Common myeloid progenitor, CD34-positive (primary cell): ENCODE measurements at regions not wholly inside any gene's neighbourhood (a gene's known extent, or its start where the extent isn't known, plus 50 kb on each side); places are given as distances from the start of the nearest gene placed in this dataset.

Experiments used
- CTCF ChIA-PET: fragments of 350-600 bp; sonication (Branson Sonifier 250); formaldehyde crosslinking; loops from one replicate; lab custom pipeline; 2021; ENCODE audit warnings: antibody characterized with exemption; lab: Charles Lee
- POLR2A ChIA-PET: fragments of 350-600 bp; sonication (Branson Sonifier 250); formaldehyde crosslinking; loops from one replicate; lab custom pipeline; 2021; ENCODE audit warnings: antibody characterized with exemption; lab: Charles Lee
- DNase-seq, 3 donors: peaks; one replicate each; pipeline versions ENCODE4 v3.0.0 to v3.0.0-alpha.2; 2013
- H3K27ac ChIP-seq, 2 experiments: 1 replicate in 1 of 2; 2 replicates in 1 of 2; pipeline ENCODE4 v1.7.0; 2013; ENCODE audit warnings: inconsistent platforms in 2 of 2, low read length in 2 of 2, mild to moderate bottlenecking in 2 of 2, low read depth in 1 of 2, moderate library complexity in 1 of 2; ENCODE audit not compliant: severe bottlenecking in 2 of 2, insufficient read depth in 1 of 2, poor library complexity in 1 of 2
- H3K27me3 ChIP-seq, 5 experiments: replicated peaks in 2 of 5; 1 replicate in 3 of 5; 2 replicates in 2 of 5; pipeline versions ENCODE4 v1.6.1 to v1.7.0; 2013; ENCODE audit warnings: low read length in 4 of 5, mild to moderate bottlenecking in 2 of 5, moderate library complexity in 2 of 5, inconsistent platforms in 1 of 5; ENCODE audit not compliant: insufficient read depth in 5 of 5, control insufficient read depth in 4 of 5
- H3K36me3 ChIP-seq, 4 experiments: 1 replicate in 2 of 4; 2 replicates in 2 of 4; pipeline versions ENCODE4 v1.6.1 to v1.7.0; 2013; ENCODE audit warnings: low read length in 3 of 4, control low read depth in 1 of 4, mild to moderate bottlenecking in 1 of 4; ENCODE audit not compliant: control insufficient read depth in 4 of 4, insufficient read depth in 4 of 4
- H3K4me1 ChIP-seq, 4 experiments: 1 replicate in 3 of 4; 2 replicates in 1 of 4; pipeline versions ENCODE4 v1.6.1 to v1.7.1; 2013; ENCODE audit warnings: low read length in 3 of 4, mild to moderate bottlenecking in 3 of 4, control low read depth in 1 of 4, inconsistent platforms in 1 of 4, moderate library complexity in 1 of 4; ENCODE audit not compliant: control insufficient read depth in 4 of 4, insufficient read depth in 4 of 4; ENCODE audit errors: control extremely low read depth in 1 of 4
- H3K4me3 ChIP-seq, 7 experiments: 1 replicate in 4 of 7; 2 replicates in 3 of 7; pipeline versions ENCODE4 v1.5.1 to v1.7.0; 2013; ENCODE audit warnings: mild to moderate bottlenecking in 7 of 7, low read length in 6 of 7, moderate library complexity in 6 of 7, inconsistent platforms in 2 of 7, low read depth in 2 of 7, control low read depth in 1 of 7; ENCODE audit not compliant: insufficient read depth in 4 of 7, control insufficient read depth in 1 of 7; ENCODE audit errors: extremely low read depth in 1 of 7
- H3K9me3 ChIP-seq, 5 experiments: 1 replicate in 4 of 5; 2 replicates in 1 of 5; pipeline versions ENCODE4 v1.6.1 to v1.7.1; 2013; ENCODE audit warnings: low read length in 4 of 5, mild to moderate bottlenecking in 2 of 5, inconsistent platforms in 1 of 5, low read depth in 1 of 5, moderate library complexity in 1 of 5; ENCODE audit not compliant: control insufficient read depth in 4 of 5, insufficient read depth in 2 of 5; ENCODE audit errors: control extremely low read depth in 1 of 5
- WGBS: methylation state at CpG from one replicate; pipeline ENCODE4 v1.1.5; 2013; ENCODE audit not compliant: insufficient coverage; 5-methylcytosine and 5-hydroxymethylcytosine counted together

DNA sequence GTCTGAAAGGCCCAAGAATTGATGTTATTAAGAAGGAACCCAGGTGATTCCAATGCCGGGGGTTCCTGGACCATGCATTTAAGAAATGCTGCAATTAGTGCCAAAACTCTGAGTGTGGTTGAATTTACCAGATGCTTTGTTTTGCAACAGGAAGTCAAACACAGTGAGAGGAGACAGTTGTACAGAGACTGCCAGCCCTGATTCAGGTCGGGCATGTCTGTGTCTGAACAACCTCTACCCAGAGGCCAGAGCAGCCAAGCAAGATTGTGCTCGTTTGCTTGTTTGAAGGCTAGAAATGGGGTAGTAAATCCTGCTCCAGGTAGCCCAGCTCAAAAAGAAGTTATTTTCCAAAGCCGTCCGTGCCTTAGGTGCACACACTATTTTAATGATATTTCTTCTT is 412.4 kb upstream of the ERCC4 start:
- H3K27ac ChIP-seq = no peak overlapping the region
- CTCF ChIA-PET = no interaction called here
- 53% methylated on average over 3 of the region's 5 CpGs for WGBS
- POLR2A ChIA-PET = no interaction called here
- peaks cover 0 to 2% (median 0%) of the 10 kb centered on the region in 5 experiments for H3K9me3 ChIP-seq
- H3K4me1 ChIP-seq = no peaks in the 10 kb centered on the region
- H3K4me3 ChIP-seq = no peak overlapping the region
- peaks cover 0 to 4% (median 0%) of the 10 kb centered on the region in 5 experiments for H3K27me3 ChIP-seq
- DNase-seq = peak in 1 of 3 donors; percentile 10
- no peaks in the 10 kb centered on the region for H3K36me3 ChIP-seq

DNA sequence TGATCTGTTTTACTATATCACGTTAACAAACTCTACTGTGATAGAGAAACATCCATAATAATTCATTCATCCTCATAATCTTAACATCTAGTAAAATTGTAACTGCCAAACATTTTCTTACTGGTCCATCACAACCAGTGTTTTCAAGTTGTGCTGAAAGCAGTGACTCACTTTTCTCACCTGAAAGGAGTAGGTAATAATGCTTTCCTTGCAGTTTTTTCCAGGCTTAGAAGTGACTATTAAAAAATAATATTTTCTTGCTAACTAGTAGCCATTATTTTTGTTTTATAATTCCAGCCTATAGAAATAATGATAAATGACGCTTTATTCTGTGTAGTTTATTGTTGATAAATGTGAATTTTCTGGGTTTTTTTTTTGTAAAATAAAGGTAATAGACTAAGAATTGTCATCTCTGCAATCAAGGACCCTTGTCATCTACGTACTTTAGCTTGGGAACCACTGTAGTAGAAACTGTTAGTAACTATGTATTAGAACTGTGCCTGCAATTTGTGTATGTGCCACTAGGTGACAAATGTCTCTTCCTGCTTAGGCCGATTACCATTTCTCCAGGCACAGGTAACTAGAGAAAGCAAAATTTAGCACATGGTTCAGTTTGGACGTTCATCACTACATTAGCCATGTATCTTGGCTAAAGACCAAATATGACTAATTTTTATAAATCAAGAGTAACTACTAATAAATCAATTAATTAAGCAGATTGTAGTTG is 409.4 kb upstream of the ERCC4 start:
- ChIA-PET CTCF (no interaction called here), POLR2A (no interaction called here)
- DNase-seq = no peak
- WGBS = 80% methylated on average over 2 of the region's 5 CpGs
- Histone ChIP-seq H3K9me3 (peaks cover 0 to 6% (median 0%) of the 10 kb centered on the region in 5 experiments), H3K27ac (no peak overlapping the region), H3K4me1 (no peaks in the 10 kb centered on the region), H3K36me3 (no peaks in the 10 kb centered on the region), H3K27me3 (peaks cover 0 to 4% (median 0%) of the 10 kb centered on the region in 5 experiments), H3K4me3 (no peak overlapping the region)

DNA sequence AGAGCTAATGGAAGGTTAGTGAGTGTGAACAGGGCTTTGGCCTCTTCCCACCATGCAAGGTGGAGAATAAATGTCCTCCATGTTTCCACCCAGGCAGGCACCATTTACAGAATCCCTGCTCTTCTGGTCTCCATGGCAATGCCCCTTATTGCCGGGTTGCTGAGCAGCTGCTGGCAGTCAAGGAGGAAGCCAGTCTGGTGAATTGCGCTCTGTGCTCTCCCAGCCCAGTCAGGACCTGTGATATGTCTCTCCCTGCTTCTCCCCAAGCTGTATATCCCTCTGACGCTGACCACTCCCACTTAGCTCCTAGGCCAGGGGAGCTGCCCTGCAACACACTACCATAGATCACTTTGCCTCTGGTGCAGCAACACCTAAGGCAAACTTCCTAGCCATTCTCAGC is 402.1 kb upstream of the ERCC4 start:
- Histone ChIP-seq H3K9me3 (peaks cover 0 to 6% (median 0%) of the 10 kb centered on the region in 5 experiments), H3K27me3 (no peaks in the 10 kb centered on the region), H3K36me3 (no peaks in the 10 kb centered on the region), H3K4me3 (no peak overlapping the region), H3K4me1 (no peaks in the 10 kb centered on the region), H3K27ac (no peak overlapping the region)
- ChIA-PET POLR2A (no interaction called here), CTCF (no interaction called here)
- 67% methylated on average over 3 of the region's 3 CpGs for WGBS
- DNase-seq = no peak

DNA sequence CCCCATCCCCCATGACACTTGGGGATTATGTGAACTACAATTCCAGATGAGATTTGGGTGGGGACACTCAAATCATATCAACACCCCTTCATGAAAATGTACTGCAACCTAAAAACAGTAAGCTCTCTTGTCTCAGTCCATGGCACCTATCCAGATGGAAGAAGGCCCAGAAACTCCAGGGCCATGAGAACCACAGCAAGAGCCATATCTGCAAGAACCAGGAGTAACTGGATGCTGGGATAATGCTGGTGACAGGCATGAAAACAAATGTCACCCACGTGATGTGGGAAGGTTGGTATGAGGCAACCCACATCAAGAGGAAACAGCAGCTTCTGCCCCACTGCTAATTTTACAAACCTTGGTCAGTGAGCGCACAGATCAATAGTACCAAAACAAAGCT is 400.1 kb upstream of the ERCC4 start:
- no peak for DNase-seq
- WGBS = 82% methylated on average over 2 of the region's 2 CpGs
- ChIA-PET CTCF (no interaction called here), POLR2A (no interaction called here)
- Histone ChIP-seq H3K4me3 (no peak overlapping the region), H3K36me3 (no peaks in the 10 kb centered on the region), H3K27me3 (no peaks in the 10 kb centered on the region), H3K27ac (no peak overlapping the region), H3K9me3 (peaks cover 0 to 2% (median 0%) of the 10 kb centered on the region in 5 experiments), H3K4me1 (no peaks in the 10 kb centered on the region)

DNA sequence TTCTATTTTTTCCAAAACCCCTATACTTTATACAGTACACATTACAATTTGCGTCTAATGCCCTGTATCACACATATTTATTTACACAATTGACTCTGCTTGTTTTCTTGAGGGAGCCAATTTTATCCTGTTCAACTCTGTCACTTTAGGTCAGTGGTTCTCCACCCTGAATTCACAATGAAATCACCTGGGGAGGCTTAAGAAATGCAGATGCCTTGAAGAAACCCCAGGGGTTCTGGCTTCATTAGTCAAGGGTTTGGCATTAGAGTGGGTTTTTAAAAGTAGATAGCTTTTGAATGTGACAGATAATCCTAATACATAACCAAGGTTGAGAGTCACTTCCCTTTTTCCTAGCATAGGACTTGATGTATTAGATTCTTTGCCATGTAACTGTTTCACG is 398.6 kb upstream of the ERCC4 start:
- POLR2A ChIA-PET = no interaction called here
- DNase-seq = no peak
- WGBS = 42% methylated on average over 2 of the region's 2 CpGs
- Histone ChIP-seq H3K4me3 (no peak overlapping the region), H3K27ac (no peak overlapping the region), H3K36me3 (no peaks in the 10 kb centered on the region), H3K4me1 (no peaks in the 10 kb centered on the region), H3K9me3 (no peaks in the 10 kb centered on the region), H3K27me3 (no peaks in the 10 kb centered on the region)
- CTCF ChIA-PET = no interaction called here

DNA sequence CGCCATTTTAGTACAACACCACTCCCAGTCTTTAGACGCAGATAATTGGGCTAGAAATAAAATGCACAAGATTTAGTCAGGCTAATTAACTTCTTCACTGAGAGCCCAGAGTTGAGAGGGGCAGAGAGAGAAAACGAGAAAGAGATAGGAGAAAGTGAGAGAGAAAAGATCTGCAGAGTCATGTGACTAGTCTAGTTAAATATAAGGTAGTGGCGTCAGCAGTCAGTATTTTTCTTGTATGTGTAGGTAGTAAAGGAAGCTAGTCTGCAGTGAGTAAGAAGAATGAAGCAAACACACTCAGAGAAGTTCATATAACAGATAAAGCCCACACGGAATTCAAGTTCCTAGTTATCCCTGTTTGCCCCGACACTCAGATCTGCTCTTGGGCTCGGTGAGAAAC is 392.6 kb upstream of the ERCC4 start:
- H3K27ac ChIP-seq = no peak overlapping the region
- DNase-seq = no peak
- ChIA-PET CTCF (no interaction called here), POLR2A (no interaction called here)
- 90% methylated on average over 3 of the region's 7 CpGs for WGBS
- H3K27me3 ChIP-seq = no peaks in the 10 kb centered on the region
- no peak overlapping the region for H3K4me3 ChIP-seq
- H3K36me3 ChIP-seq = no peaks in the 10 kb centered on the region
- no peaks in the 10 kb centered on the region for H3K4me1 ChIP-seq
- peaks cover 0 to 2% (median 0%) of the 10 kb centered on the region in 5 experiments for H3K9me3 ChIP-seq

DNA sequence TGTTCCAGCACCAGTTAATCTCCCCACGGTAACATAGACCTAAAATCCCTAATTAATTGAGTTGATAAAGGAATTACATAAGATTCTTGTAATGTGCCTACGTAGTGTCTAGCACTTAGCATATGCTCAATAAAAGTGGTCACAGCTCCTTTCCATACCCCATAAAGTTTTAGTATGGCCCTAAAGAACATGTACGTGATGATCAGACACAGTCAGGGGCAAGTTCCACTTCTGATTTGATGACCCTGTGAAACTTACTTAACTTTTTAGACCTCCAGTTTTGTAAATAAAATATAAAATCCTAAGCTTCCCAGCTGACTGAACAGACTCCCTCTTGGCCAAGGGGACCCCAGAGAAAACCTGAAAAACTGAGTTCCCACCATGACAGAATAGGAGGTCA is 391.3 kb upstream of the ERCC4 start:
- no peak for DNase-seq
- no peaks in the 10 kb centered on the region for H3K4me1 ChIP-seq
- H3K36me3 ChIP-seq = no peaks in the 10 kb centered on the region
- H3K9me3 ChIP-seq = peaks cover 0 to 2% (median 0%) of the 10 kb centered on the region in 5 experiments
- H3K4me3 ChIP-seq = no peak overlapping the region
- no peaks in the 10 kb centered on the region for H3K27me3 ChIP-seq
- H3K27ac ChIP-seq = no peak overlapping the region
- CTCF ChIA-PET = no interaction called here
- POLR2A ChIA-PET = no interaction called here
- WGBS = 100% methylated on average over 1 of the region's 3 CpGs
